ENCODE measurements at regions not wholly inside any gene's neighbourhood (a gene's known extent, or its start where the extent isn't known, plus 50 kb on each side); places are given as distances from the start of the nearest gene placed in this dataset.
A peak's percentile ranks its signal among the peaks of the same experiment; 100 is the strongest.
"Not testable (repeated sequence)": the region's sequence is repeated elsewhere in the genome, so short reads cannot be mapped to it uniquely, and the experiment has no call there.

DNA sequence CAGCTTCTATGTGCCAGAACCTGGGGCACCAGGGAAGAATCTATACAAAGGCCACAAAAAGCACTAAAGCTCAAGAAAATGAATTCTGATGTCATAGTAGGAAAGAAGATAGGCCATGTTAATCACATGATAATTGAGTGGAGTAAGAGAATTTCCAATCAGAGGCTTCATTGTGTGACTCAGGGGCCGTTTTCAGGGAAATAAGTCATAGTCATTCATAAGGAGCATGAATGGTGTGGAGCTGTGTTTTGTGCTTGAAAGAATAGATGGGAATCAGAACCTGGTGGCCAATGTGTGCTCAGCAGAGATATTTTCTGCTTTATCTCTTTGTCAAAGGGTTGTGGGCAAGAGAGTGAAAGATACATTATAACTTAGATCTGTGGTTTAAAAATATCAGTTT lies 102.4 kb upstream of the ZDHHC15 start:
- H3K4me3 ChIP-seq (ENCODE audit: control insufficient read depth, low read depth, low read length) = no peak overlapping the region
- TF ChIP-seq, protein P1, sequence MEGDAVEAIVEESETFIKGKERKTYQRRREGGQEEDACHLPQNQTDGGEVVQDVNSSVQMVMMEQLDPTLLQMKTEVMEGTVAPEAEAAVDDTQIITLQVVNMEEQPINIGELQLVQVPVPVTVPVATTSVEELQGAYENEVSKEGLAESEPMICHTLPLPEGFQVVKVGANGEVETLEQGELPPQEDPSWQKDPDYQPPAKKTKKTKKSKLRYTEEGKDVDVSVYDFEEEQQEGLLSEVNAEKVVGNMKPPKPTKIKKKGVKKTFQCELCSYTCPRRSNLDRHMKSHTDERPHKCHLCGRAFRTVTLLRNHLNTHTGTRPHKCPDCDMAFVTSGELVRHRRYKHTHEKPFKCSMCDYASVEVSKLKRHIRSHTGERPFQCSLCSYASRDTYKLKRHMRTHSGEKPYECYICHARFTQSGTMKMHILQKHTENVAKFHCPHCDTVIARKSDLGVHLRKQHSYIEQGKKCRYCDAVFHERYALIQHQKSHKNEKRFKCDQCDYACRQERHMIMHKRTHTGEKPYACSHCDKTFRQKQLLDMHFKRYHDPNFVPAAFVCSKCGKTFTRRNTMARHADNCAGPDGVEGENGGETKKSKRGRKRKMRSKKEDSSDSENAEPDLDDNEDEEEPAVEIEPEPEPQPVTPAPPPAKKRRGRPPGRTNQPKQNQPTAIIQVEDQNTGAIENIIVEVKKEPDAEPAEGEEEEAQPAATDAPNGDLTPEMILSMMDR (conservative IDR thresholded peaks at IDR 0.05; ENCODE audit: control insufficient read depth, insufficient read depth, low read depth, low read length) = no peak
- no peak for DNase-seq (ENCODE audit: low read depth)

DNA sequence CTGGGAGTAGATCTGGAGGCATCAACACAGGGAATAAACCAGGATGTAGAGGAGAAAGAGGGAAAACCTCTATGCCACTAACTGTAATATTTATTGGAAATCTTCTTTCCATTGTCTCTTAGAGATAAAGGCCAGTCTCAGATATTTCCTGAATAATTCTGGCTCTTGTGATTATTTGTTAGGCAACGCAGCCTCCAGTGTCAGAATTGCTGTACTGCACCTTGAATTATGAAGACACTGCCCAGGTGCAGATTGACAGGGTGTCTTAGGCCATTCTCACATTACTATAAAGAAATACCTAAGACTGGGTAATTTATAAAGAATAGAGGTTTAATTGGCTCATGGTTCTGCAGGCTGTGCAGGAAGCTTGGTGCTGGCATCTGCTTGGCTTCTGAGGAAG lies 100.7 kb upstream of the ZDHHC15 start:
- no peak for DNase-seq (ENCODE audit: low read depth)
- TF ChIP-seq, protein P1 (conservative IDR thresholded peaks at IDR 0.05; ENCODE audit: control insufficient read depth, insufficient read depth, low read depth, low read length) = peak; percentile 5
- no peak overlapping the region for H3K4me3 ChIP-seq (ENCODE audit: control insufficient read depth, low read depth, low read length)

DNA sequence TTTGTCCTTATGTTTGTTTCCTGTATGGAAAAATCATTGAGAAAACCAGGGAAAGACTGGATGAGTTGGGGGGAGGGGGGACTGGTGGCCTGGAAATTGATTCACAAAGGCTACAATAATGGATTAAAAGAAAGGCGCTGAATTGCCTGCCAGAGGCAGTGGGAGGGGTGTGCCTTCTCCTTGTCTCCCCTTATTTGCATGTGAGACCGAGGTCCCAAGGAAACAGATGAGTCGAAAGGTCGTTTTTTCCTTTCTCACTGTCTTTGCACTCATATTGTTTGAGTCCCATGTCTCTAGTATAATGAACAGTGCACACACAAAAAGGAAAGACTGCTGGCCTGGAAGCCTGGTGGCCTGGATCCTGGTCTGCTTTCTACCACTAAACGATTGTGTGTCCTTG lies 86.6 kb upstream of the ZDHHC15 start:
- no peak overlapping the region for H3K4me3 ChIP-seq (ENCODE audit: control insufficient read depth, low read depth, low read length)
- TF ChIP-seq, protein P1 (conservative IDR thresholded peaks at IDR 0.05; ENCODE audit: control insufficient read depth, insufficient read depth, low read depth, low read length) = no peak
- no peak for DNase-seq (ENCODE audit: low read depth)

DNA sequence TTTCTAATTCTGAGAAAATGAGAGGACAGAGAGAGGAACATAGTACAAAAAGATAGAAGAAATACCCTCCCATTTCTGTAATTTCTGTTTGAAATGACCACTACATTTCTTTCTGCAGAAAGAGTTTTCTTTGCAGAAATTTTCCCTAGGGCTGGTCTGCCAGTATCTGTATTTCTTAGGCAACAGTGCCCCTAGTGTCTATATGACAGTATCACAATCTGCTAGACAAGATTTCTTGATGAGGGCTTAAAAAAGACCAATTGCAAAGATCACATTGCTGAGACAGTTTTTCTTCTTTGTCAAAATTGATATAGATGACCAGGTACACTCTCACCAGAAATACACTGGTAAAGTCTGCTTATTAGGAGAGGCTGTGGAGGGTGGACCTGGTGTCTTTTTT lies 81.0 kb upstream of the ZDHHC15 start:
- TF ChIP-seq, protein P1 (conservative IDR thresholded peaks at IDR 0.05; ENCODE audit: control insufficient read depth, insufficient read depth, low read depth, low read length) = peak; percentile 55
- peak; percentile 36 for DNase-seq (ENCODE audit: low read depth)
- H3K4me3 ChIP-seq (ENCODE audit: control insufficient read depth, low read depth, low read length) = no peak overlapping the region

GRCh38 chrX:75602022-75602421 lies 79.2 kb upstream of the ZDHHC15 start:
- not testable (repeated sequence) for H3K4me3 ChIP-seq (ENCODE audit: control insufficient read depth, low read depth, low read length)

DNA sequence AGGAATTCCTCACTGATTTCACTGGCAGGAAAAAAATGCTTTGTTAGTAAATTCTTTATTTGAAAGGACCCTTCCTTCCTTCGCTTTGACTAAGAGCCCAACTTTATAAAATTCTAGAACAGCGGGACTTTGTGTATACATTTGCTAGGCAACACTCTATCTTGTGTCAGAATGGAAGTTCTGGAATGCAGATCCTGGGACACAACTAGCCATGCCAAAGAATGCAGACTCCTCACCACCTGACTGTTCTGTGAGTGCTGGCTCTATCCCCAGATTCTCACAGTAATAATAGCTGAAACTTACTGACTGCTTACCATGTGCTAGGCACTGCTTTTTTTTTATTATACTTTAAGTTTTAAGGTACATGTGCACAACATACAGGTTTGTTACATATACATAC lies 73.3 kb upstream of the ZDHHC15 start:
- no peak for DNase-seq (ENCODE audit: low read depth)
- TF ChIP-seq, protein P1 (conservative IDR thresholded peaks at IDR 0.05; ENCODE audit: control insufficient read depth, insufficient read depth, low read depth, low read length) = no peak
- H3K4me3 ChIP-seq (ENCODE audit: control insufficient read depth, low read depth, low read length) = no peak overlapping the region

More at GRCh38 chrX:75602022-75602421, 79.2 kb upstream of the ZDHHC15 start:
- not testable (repeated sequence) for DNase-seq (ENCODE audit: low read depth)

GRCh38 chrX:75593186-75593585 lies 70.3 kb upstream of the ZDHHC15 start:
- not testable (repeated sequence) for DNase-seq (ENCODE audit: low read depth); H3K4me3 ChIP-seq (ENCODE audit: control insufficient read depth, low read depth, low read length)

DNA sequence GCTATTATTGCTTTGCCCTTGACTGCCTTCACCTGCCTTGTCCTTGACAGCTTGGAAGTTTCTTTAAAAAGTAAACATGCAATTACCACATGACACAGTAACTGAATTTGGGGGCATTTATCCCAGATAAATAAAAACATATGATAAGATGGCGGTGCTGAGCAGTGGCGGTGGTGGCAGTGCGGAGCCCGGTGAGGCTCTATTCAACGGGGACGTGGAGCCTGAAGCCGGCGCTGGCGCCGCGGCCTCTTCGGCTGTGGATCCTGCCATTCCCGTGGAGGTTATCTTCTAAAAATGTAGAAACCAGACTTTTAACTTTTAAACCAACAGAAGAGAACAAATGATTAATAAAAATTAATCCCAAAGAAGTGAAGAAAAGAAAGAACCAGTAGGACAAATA lies 59.7 kb upstream of the ZDHHC15 start:
- TF ChIP-seq, protein P1 (conservative IDR thresholded peaks at IDR 0.05; ENCODE audit: control insufficient read depth, insufficient read depth, low read depth, low read length) = no peak
- H3K4me3 ChIP-seq (ENCODE audit: control insufficient read depth, low read depth, low read length) = no peak overlapping the region
- no peak for DNase-seq (ENCODE audit: low read depth)
